LHCN-M2 (cell line): ENCODE measurements at regions not wholly inside any gene's neighbourhood (a gene's known extent, or its start where the extent isn't known, plus 50 kb on each side); places are given as distances from the start of the nearest gene placed in this dataset.
"Not testable (repeated sequence)": the region's sequence is repeated elsewhere in the genome, so short reads cannot be mapped to it uniquely, and the experiment has no call there.

ENCODE experiments used
- DNase-seq: peaks from one replicate; pipeline ENCODE4 v3.0.0-alpha.2; 2012; ENCODE audit warnings: low read depth

- DNase-seq: no peak
Observed at GRCh38 chr11:22444076-22444475, 105.9 kb downstream of the SLC17A6 start.

GRCh38 chr11:22441831-22442230 is 103.7 kb downstream of the SLC17A6 start:
- DNase-seq: no peak

GRCh38 chr11:22435582-22435981 is 97.4 kb downstream of the SLC17A6 start:
- not testable (repeated sequence) for DNase-seq

- DNase-seq: no peak
Observed at GRCh38 chr11:22433517-22433916, 95.3 kb downstream of the SLC17A6 start.

- no peak for DNase-seq
Observed at GRCh38 chr11:22433094-22433455, 94.9 kb downstream of the SLC17A6 start.

GRCh38 chr11:22432291-22433093 is 94.3 kb downstream of the SLC17A6 start:
- DNase-seq: no peak

GRCh38 chr11:22431106-22431505 is 92.9 kb downstream of the SLC17A6 start:
- no peak for DNase-seq

- no peak for DNase-seq
Observed at GRCh38 chr11:22430639-22431038, 92.5 kb downstream of the SLC17A6 start.

- DNase-seq: no peak
Observed at GRCh38 chr11:22430141-22430541, 92.0 kb downstream of the SLC17A6 start.
